KG1 (cell line): ENCODE measurements at regions not wholly inside any gene's neighbourhood (a gene's known extent, or its start where the extent isn't known, plus 50 kb on each side); places are given as distances from the start of the nearest gene placed in this dataset.

ENCODE experiments used
- DNase-seq: peaks from one replicate; lab custom pipeline; 2025; lab: John Stamatoyannopoulos, UW

GRCh38 chr7:114126095-114126494 lies 207.3 kb upstream of the PPP1R3A start:
- no peak for DNase-seq

GRCh38 chr7:114112806-114113205 lies 194.0 kb upstream of the PPP1R3A start:
- no peak for DNase-seq

- DNase-seq: no peak
Observed at GRCh38 chr7:114110666-114111065, 191.9 kb upstream of the PPP1R3A start.

GRCh38 chr7:114109721-114110120 lies 190.9 kb upstream of the PPP1R3A start:
- DNase-seq: no peak

GRCh38 chr7:114109304-114109703 lies 190.5 kb upstream of the PPP1R3A start:
- DNase-seq: no peak

- no peak for DNase-seq
Observed at GRCh38 chr7:114108510-114108909, 189.7 kb upstream of the PPP1R3A start.

GRCh38 chr7:114107522-114107921 lies 188.7 kb upstream of the PPP1R3A start:
- DNase-seq: no peak

GRCh38 chr7:114104035-114104434 lies 185.2 kb upstream of the PPP1R3A start:
- no peak for DNase-seq

GRCh38 chr7:114102996-114103395 lies 184.2 kb upstream of the PPP1R3A start:
- DNase-seq: no peak

GRCh38 chr7:114102131-114102530 lies 183.3 kb upstream of the PPP1R3A start:
- no peak for DNase-seq

- DNase-seq: no peak
Observed at GRCh38 chr7:114100810-114101209, 182.0 kb upstream of the PPP1R3A start.

GRCh38 chr7:114099337-114099736 lies 180.5 kb upstream of the PPP1R3A start:
- DNase-seq: no peak

GRCh38 chr7:114095885-114096284 lies 177.1 kb upstream of the PPP1R3A start:
- no peak for DNase-seq

GRCh38 chr7:114088470-114088940 lies 169.7 kb upstream of the PPP1R3A start:
- DNase-seq: no peak

- no peak for DNase-seq
Observed at GRCh38 chr7:114087653-114088469, 169.1 kb upstream of the PPP1R3A start.

GRCh38 chr7:114086914-114087652 lies 168.3 kb upstream of the PPP1R3A start:
- no peak for DNase-seq

- DNase-seq: no peak
Observed at GRCh38 chr7:114086537-114086913, 167.7 kb upstream of the PPP1R3A start.

GRCh38 chr7:114085592-114086501 lies 167.0 kb upstream of the PPP1R3A start:
- DNase-seq: no peak

GRCh38 chr7:114085313-114085591 lies 166.4 kb upstream of the PPP1R3A start:
- DNase-seq: no peak

- DNase-seq: no peak
Observed at GRCh38 chr7:114084472-114085312, 165.9 kb upstream of the PPP1R3A start.

GRCh38 chr7:114084002-114084471 lies 165.2 kb upstream of the PPP1R3A start:
- DNase-seq: no peak
